ENCODE measurements at regions not wholly inside any gene's neighbourhood (a gene's known extent, or its start where the extent isn't known, plus 50 kb on each side); places are given as distances from the start of the nearest gene placed in this dataset.
"Not testable (repeated sequence)": the region's sequence is repeated elsewhere in the genome, so short reads cannot be mapped to it uniquely, and the experiment has no call there.

DNA sequence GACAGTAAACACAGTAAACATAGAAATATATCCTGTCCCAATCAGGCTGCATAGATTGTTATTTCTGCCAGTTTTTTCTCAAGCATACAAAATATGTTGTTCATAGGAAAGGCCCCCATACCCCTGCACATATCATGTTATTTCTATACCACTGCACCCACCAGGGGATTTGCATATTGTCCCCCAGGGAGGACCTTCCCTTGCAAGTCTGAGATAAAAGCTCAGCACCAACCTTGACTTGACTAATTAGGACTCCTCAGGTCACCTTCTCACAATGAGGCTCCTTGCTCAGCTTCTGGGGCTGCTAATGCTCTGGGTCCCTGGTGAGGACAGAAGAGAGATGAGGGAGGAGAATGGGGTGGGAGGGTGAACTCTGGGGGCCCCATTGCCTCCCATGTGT is 1313.1 kb downstream of the RPIA start:
- not testable (repeated sequence) for TF ChIP-seq POLR2A, EP300, POLR2AphosphoS5 (IDR thresholded peaks at IDR 0.05)
- TF ChIP-seq, protein P1, sequence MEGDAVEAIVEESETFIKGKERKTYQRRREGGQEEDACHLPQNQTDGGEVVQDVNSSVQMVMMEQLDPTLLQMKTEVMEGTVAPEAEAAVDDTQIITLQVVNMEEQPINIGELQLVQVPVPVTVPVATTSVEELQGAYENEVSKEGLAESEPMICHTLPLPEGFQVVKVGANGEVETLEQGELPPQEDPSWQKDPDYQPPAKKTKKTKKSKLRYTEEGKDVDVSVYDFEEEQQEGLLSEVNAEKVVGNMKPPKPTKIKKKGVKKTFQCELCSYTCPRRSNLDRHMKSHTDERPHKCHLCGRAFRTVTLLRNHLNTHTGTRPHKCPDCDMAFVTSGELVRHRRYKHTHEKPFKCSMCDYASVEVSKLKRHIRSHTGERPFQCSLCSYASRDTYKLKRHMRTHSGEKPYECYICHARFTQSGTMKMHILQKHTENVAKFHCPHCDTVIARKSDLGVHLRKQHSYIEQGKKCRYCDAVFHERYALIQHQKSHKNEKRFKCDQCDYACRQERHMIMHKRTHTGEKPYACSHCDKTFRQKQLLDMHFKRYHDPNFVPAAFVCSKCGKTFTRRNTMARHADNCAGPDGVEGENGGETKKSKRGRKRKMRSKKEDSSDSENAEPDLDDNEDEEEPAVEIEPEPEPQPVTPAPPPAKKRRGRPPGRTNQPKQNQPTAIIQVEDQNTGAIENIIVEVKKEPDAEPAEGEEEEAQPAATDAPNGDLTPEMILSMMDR (IDR thresholded peaks at IDR 0.05), result not testable (repeated sequence)

Data from suprapubic skin (tissue), 4 donors.